ENCODE measurements at regions not wholly inside any gene's neighbourhood (a gene's known extent, or its start where the extent isn't known, plus 50 kb on each side); places are given as distances from the start of the nearest gene placed in this dataset.

DNA sequence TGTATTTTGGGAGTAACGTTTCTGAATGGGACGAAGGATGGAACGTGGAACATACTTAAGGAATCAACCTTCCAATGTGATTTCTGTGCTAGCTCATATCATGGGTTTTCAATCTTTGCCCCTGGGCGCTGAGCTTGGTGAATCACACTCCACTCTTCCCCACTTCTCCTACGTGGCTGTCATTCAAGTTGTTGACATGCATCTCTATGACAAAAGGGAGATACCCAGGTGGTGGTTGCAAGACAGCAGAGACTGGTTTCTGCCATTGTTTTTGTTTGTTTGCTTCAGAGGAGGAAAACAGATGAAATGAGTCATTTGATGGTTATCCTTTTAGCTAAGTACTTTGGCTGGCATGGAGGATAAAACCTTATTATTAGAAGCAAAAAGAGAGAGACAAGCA lies 573.9 kb downstream of the GATA3 start:
- Histone ChIP-seq H2AFZ (ENCODE audit: low read length) (no peak overlapping the region), H3K9ac (ENCODE audit: low read length) (no peak overlapping the region), H3K9me3 (ENCODE audit: low read length) (no peaks in the 10 kb centered on the region), H3K79me2 (ENCODE audit: insufficient read depth, low read length) (no peaks in the 10 kb centered on the region), H3K27me3 (ENCODE audit: insufficient read depth, low read length) (no peaks in the 10 kb centered on the region), H3K4me2 (ENCODE audit: low read length) (no peak overlapping the region), H3K9me2 (ENCODE audit: low read depth, low read length) (no peaks in the 10 kb centered on the region), H3K27ac (ENCODE audit: low read depth, low read length, poor library complexity, severe bottlenecking) (no peak overlapping the region), H3K4me1 (ENCODE audit: insufficient read depth, low read length, severe bottlenecking) (no peaks in the 10 kb centered on the region), H4K20me1 (ENCODE audit: insufficient read depth, low read length) (no peaks in the 10 kb centered on the region), H3K4me3 (ENCODE audit: low read depth, low read length, poor library complexity, severe bottlenecking) (no peak overlapping the region), H3K36me3 (ENCODE audit: insufficient read depth, low read length) (no peaks in the 10 kb centered on the region), H3F3A (ENCODE audit: insufficient read depth, low read length) (no peaks in the 10 kb centered on the region)
- TF ChIP-seq, protein P1, sequence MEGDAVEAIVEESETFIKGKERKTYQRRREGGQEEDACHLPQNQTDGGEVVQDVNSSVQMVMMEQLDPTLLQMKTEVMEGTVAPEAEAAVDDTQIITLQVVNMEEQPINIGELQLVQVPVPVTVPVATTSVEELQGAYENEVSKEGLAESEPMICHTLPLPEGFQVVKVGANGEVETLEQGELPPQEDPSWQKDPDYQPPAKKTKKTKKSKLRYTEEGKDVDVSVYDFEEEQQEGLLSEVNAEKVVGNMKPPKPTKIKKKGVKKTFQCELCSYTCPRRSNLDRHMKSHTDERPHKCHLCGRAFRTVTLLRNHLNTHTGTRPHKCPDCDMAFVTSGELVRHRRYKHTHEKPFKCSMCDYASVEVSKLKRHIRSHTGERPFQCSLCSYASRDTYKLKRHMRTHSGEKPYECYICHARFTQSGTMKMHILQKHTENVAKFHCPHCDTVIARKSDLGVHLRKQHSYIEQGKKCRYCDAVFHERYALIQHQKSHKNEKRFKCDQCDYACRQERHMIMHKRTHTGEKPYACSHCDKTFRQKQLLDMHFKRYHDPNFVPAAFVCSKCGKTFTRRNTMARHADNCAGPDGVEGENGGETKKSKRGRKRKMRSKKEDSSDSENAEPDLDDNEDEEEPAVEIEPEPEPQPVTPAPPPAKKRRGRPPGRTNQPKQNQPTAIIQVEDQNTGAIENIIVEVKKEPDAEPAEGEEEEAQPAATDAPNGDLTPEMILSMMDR (IDR thresholded peaks at IDR 0.05; ENCODE audit: low read length) = no peak
- no peak for TF ChIP-seq EZH2 (IDR thresholded peaks at IDR 0.05; ENCODE audit: borderline replicate concordance, low read length)

DNA sequence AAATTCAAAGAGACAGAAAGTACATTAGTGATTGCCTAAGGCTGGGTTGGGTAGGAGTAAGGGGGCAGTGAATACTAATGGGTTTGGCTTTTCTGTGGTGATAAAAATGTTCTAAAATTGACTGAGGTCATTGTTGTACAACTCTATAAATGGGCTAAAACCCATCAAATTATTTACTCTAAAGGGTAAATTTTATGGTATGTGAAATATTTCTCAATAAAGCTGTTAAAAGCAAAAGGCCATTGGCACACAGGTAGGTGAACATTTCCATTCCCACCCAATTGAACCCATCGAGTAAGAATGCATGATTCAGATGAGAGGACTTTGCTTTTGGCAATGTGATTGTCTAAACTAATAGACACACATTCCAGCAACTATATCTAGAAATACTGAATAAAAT lies 579.4 kb downstream of the GATA3 start:
- Histone ChIP-seq H3K79me2 (ENCODE audit: insufficient read depth, low read length) (no peaks in the 10 kb centered on the region), H3K9me2 (ENCODE audit: low read depth, low read length) (no peaks in the 10 kb centered on the region), H3K4me1 (ENCODE audit: insufficient read depth, low read length, severe bottlenecking) (no peaks in the 10 kb centered on the region), H2AFZ (ENCODE audit: low read length) (no peak overlapping the region), H3K36me3 (ENCODE audit: insufficient read depth, low read length) (no peaks in the 10 kb centered on the region), H3K4me3 (ENCODE audit: low read depth, low read length, poor library complexity, severe bottlenecking) (no peak overlapping the region), H3K9ac (ENCODE audit: low read length) (no peak overlapping the region), H3K27ac (ENCODE audit: low read depth, low read length, poor library complexity, severe bottlenecking) (no peak overlapping the region), H4K20me1 (ENCODE audit: insufficient read depth, low read length) (no peaks in the 10 kb centered on the region), H3F3A (ENCODE audit: insufficient read depth, low read length) (no peaks in the 10 kb centered on the region), H3K9me3 (ENCODE audit: low read length) (no peaks in the 10 kb centered on the region), H3K27me3 (ENCODE audit: insufficient read depth, low read length) (no peaks in the 10 kb centered on the region), H3K4me2 (ENCODE audit: low read length) (no peak overlapping the region)
- TF ChIP-seq, protein P1 (IDR thresholded peaks at IDR 0.05; ENCODE audit: low read length) = no peak
- TF ChIP-seq EZH2 (IDR thresholded peaks at IDR 0.05; ENCODE audit: borderline replicate concordance, low read length) = no peak

DNA sequence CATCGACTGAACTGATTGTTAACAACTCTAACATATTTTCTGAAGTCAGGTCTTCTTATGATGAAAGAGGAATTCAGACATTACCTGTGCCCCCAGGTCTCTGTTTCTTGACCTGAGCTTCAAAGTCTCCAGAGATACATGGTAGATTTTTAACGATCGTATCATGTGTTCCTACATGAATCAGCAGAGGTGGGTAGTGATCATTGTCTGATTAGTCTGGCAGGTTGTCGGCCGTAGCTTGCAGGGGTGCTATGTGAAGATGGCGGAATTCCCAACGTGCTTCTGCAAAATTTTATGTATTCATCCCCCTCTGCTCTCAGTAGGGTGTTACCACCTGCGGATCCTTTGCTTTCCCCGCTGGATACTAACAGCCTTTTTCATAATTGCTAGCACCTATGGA lies 581.9 kb downstream of the GATA3 start:
- H3K9me2 ChIP-seq (ENCODE audit: low read depth, low read length) = no peaks in the 10 kb centered on the region
- no peak overlapping the region for H3K4me3 ChIP-seq (ENCODE audit: low read depth, low read length, poor library complexity, severe bottlenecking)
- no peaks in the 10 kb centered on the region for H3K9me3 ChIP-seq (ENCODE audit: low read length)
- no peaks in the 10 kb centered on the region for H3K79me2 ChIP-seq (ENCODE audit: insufficient read depth, low read length)
- H2AFZ ChIP-seq (ENCODE audit: low read length) = no peak overlapping the region
- no peak overlapping the region for H3K27ac ChIP-seq (ENCODE audit: low read depth, low read length, poor library complexity, severe bottlenecking)
- H3K27me3 ChIP-seq (ENCODE audit: insufficient read depth, low read length) = no peaks in the 10 kb centered on the region
- H3K4me2 ChIP-seq (ENCODE audit: low read length) = no peak overlapping the region
- no peaks in the 10 kb centered on the region for H3F3A ChIP-seq (ENCODE audit: insufficient read depth, low read length)
- H3K4me1 ChIP-seq (ENCODE audit: insufficient read depth, low read length, severe bottlenecking) = no peaks in the 10 kb centered on the region
- TF ChIP-seq EZH2 (IDR thresholded peaks at IDR 0.05; ENCODE audit: borderline replicate concordance, low read length) = no peak
- TF ChIP-seq, protein P1 (IDR thresholded peaks at IDR 0.05; ENCODE audit: low read length) = no peak
- no peaks in the 10 kb centered on the region for H3K36me3 ChIP-seq (ENCODE audit: insufficient read depth, low read length)
- no peaks in the 10 kb centered on the region for H4K20me1 ChIP-seq (ENCODE audit: insufficient read depth, low read length)
- H3K9ac ChIP-seq (ENCODE audit: low read length) = no peak overlapping the region
